OCI-LY3 (cell line): ENCODE measurements at regions not wholly inside any gene's neighbourhood (a gene's known extent, or its start where the extent isn't known, plus 50 kb on each side); places are given as distances from the start of the nearest gene placed in this dataset.

ENCODE experiments used
- CTCF ChIP-seq: fragments of 200-600, 300-600 bp; sonication (generic); IDR thresholded peaks from 2 replicates; pipeline ENCODE4 v1.5.1; 2014; ENCODE audit warnings: antibody characterized with exemption, low read length, low read depth
- EZH2phosphoT487 ChIP-seq: fragments of 200-600 bp; shearing (Covaris generic); IDR thresholded peaks from 2 replicates; pipeline ENCODE4 v1.6.1; 2018; ENCODE audit warnings: antibody characterized with exemption, mixed run types, low read depth

- TF ChIP-seq CTCF (no peak), EZH2phosphoT487 (no peak)
These were observed 93.6 kb downstream of the MRPL36 start for GRCh38 chr5:1706021-1706420.
